Tibial nerve (tissue), 4 donors: ENCODE measurements at regions not wholly inside any gene's neighbourhood (a gene's known extent, or its start where the extent isn't known, plus 50 kb on each side); places are given as distances from the start of the nearest gene placed in this dataset.

Experiments
- EP300 ChIP-seq, 2 donors: sonication (generic); formaldehyde crosslinking; IDR thresholded peaks; one replicate each; pipeline ENCODE4 v1.6.1; 2017; ENCODE audit warnings: antibody characterized with exemption in 2 of 2, mild to moderate bottlenecking in 1 of 2
- POLR2A ChIP-seq, 2 donors: fragments of 450-650 bp; IDR thresholded peaks; one replicate each; pipeline ENCODE4 v1.6.1; 2017; ENCODE audit warnings: antibody characterized with exemption in 2 of 2, mild to moderate bottlenecking in 2 of 2, moderate library complexity in 2 of 2
- TF ChIP-seq, protein P1 (sequence below), 5 experiments: fragments of 200-600 bp in 3 of 5; fragments of 450-650 bp in 2 of 5; sonication (generic) in 3 of 5; IDR thresholded peaks; one replicate each; pipeline ENCODE4 v1.5.1; 2016 to 2019; ENCODE audit warnings: antibody characterized with exemption in 5 of 5, mild to moderate bottlenecking in 3 of 5, moderate library complexity in 2 of 5

DNA sequence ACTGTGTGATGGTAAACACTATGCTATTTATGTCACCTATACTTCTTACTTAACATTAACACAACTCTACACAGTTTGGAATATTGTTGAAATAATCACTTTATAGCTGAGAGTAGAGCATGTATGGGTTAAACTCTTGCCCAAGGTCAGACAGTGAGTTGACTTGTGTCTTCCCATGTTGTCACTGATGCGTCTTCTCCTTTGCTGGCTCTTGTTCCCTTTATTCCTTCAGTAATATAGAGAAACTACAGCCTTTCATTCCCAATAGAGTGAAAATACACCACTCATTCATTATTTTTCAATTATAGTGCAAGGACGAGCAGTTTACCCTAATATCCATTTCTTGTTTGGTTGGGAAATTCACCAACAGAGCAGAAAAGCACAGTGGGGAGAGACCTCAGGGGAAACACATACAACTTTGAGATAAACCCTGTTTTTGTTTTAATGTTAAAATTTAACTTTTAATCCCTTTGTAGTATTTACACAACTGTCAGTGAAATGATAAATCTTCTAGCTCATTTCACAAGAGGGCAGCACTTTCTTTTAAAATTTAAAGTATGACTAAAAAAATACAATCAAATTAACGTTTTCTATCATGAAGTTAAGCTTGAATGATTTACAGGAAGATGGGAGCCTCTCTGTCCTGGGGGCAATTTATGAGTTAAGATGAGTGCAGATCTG, 363.0 kb downstream of the UTRN start:
- no peak for TF ChIP-seq POLR2A (IDR thresholded peaks at IDR 0.05)
- TF ChIP-seq, protein P1, sequence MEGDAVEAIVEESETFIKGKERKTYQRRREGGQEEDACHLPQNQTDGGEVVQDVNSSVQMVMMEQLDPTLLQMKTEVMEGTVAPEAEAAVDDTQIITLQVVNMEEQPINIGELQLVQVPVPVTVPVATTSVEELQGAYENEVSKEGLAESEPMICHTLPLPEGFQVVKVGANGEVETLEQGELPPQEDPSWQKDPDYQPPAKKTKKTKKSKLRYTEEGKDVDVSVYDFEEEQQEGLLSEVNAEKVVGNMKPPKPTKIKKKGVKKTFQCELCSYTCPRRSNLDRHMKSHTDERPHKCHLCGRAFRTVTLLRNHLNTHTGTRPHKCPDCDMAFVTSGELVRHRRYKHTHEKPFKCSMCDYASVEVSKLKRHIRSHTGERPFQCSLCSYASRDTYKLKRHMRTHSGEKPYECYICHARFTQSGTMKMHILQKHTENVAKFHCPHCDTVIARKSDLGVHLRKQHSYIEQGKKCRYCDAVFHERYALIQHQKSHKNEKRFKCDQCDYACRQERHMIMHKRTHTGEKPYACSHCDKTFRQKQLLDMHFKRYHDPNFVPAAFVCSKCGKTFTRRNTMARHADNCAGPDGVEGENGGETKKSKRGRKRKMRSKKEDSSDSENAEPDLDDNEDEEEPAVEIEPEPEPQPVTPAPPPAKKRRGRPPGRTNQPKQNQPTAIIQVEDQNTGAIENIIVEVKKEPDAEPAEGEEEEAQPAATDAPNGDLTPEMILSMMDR (IDR thresholded peaks at IDR 0.05), result no peak
- TF ChIP-seq EP300 (IDR thresholded peaks at IDR 0.05), result no peak
